ENCODE measurements at regions not wholly inside any gene's neighbourhood (a gene's known extent, or its start where the extent isn't known, plus 50 kb on each side); places are given as distances from the start of the nearest gene placed in this dataset.

DNA sequence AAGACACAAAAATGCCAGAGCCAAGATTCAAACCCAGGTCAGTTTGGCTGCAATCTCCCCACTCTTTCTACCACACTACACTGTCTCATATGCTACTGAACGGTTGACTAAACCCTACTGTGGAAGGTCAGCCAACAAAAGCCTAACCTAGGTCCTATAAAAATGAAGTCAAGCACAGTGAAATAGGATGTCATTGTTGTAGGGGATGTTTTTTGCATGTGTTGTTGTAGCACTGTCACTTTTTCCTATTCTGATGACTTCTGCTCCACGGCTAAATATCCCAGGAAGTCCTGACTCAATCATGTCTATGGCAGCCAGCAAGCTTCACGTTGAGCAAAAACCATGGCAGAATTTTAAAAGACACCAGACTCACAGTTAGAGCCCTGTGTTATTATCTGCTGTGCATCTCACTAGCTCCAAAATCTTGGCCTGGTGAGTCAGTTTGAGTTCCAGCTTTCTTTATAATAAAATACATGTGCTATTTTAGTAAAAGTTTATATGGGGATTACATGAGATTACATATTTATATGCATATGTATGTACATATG, 322.1 kb upstream of the NT5E start:
- DNase-seq (ENCODE audit: low read depth): no peak

DNA sequence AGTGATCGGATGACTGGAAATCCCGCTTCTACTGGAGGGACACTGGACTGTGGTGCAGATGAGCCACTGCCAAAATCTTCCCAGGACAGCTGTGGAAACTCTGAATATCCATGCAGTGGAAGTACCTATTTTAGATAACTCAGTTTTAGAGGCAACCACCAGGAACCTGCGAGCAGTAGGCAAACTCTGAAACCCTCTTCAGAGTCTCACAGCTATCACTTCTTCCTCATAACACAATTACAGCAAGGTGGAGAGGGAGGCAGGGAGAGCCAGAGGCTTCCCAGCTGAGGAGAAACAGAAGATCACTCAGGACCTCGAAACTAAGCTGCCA, 322.8 kb upstream of the NT5E start:
- DNase-seq (ENCODE audit: low read depth): no peak

DNA sequence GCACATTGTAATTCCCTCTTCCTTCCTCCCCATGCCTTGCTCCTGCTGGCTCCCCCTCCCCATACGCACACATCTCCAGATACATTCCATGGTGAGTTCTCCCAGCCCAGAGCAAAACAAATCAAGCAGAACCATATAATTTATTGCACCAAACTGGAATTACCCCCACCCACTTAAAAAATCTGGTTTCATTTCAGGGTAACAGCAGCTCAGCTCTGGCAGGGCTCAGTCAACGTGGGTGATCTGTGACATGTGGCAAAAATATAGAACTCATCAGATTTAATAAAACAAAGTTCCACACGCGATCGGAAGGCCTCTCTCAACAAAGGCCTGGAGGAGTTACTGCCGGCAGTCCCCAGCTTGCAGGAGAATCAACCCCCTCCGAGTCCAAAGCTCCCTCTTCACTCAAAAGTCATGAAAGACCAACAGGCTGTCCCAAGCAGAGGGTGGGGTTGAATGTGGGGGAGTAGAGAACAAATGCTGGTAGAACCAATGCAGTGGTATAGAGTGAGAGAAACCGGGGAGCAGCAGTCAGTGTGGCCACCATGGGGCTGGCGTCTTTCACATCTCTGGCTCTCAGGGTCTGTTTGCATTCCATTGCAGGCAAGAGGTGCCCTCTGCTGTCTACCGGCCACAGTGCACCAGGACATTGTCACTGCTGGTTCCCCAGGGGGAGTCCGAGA, 323.3 kb upstream of the NT5E start:
- peak; percentile 41 for DNase-seq (ENCODE audit: low read depth)

DNA sequence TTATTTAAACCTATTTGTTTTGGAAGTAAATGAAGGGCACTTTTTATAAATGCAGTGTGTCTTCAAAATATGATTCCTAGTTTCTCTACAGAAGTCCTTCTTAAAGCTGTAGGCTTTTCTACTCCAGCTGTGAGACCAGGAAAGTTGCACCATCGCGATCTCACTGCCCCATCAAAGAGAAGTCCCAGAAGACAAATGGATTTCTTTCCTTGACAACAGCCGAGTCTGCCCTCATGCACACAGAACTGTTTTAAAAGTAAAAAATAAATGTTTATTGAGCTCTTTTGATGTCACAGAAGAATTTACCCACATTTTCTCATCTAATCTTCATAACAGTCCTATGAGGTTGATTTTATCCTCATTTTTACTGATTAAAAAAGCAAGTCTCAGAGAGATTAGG, 324.4 kb upstream of the NT5E start:
- DNase-seq (ENCODE audit: low read depth): no peak

DNA sequence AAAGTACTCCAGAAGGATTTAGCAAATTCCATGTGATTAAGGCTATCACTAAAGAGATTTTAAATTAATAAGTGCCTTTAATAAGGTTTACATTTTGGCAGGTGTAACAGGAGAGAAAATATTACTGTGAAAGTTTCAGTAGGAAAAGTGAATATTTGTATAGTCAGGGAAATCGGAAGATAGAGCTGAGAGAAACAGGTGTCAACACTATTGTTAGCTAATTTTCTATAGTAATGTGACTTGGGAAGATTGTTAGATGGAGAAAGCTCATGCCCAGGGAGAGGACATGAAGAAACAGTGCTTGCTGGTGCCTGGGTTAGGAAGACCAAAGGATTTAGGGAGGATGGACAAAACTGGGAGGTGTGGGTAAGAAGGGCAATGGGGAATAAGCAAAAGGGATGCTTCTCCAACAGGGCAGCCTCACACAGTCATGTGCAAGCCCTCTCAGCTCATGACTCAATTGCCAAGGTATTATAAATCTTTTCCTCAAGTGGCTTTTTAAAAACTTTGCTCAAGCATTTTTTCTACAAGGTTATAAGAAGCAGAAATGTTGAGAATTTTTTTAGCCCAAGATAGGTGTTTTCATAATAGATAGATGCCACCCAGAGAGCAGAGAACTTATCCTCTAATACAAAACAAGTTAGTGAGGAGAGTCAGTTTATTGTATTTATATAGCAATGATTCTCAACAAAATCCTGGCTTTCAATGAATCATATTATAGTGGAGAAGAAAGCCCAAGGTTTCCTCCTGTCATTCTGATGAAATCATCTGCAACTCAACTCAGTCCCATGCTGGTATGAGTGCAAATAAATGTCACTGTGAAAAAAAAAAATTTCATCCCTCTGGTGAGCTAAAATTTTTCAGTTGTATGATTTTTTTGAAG, 325.2 kb upstream of the NT5E start:
- no peak for DNase-seq (ENCODE audit: low read depth)

DNA sequence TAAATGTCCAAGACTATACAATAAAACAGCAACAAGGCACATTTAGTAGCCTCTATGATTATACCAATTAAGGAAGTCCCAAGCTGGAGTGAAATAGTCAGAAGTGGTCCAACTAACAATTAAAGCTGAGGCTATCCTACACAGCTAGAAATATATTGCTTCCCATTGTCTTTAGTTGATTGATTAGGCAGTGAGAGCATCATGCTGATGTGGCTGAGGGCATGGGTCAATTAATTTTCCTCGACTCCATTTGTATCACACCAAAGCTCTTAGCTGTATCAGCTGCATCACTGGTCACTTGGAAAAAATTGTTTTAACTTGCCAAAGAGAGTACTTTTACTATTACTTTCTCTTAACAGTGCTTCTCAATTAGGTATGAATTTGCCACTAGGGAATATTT, 328.7 kb upstream of the NT5E start:
- no peak for DNase-seq (ENCODE audit: low read depth)

DNA sequence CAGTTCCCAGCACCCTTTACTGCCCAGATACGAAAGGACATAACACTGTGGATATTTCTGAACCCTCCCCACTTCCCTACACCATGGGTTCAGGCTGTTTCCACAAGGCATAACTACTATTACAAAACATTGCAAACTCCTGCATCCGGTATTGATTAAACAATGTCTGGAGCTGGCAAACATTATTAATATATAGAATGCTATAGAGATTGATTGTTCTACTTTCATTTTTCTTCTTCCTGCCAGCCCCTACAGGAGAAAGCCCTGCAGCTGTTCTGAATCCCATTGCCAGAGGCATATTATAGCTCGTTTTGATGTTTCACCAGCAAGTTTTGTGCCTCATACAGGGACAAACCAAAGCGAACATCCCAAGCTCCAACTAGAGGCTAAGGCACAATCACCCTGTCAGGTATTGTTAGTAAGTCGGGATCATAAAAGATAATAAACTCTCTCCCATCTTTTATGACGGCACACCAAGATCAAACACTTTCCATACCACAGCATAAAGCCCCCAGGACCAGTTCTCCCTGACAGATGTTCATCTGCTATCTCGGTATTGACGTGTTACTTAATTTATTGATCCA, 331.1 kb upstream of the NT5E start:
- no peak for DNase-seq (ENCODE audit: low read depth)

DNA sequence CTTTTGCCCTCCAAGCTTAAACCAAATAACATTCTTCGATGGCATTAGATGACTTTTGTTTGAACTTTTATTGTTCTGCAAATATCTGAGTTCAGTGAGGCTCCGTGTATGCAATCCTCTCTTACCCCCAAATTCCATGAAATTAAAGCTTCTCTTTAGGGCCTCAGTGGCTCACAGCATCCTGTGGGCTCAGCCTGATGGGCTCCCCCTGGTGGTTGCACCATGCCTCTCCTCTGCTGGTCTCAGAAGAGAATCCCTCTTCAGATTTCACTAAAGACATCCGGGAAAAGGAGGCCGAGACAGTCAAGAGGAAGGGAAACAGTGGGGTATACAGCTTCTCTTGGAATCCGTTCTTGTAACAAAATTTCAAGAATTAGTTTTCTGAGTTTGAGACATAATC, 331.6 kb upstream of the NT5E start:
- DNase-seq (ENCODE audit: low read depth): no peak

DNA sequence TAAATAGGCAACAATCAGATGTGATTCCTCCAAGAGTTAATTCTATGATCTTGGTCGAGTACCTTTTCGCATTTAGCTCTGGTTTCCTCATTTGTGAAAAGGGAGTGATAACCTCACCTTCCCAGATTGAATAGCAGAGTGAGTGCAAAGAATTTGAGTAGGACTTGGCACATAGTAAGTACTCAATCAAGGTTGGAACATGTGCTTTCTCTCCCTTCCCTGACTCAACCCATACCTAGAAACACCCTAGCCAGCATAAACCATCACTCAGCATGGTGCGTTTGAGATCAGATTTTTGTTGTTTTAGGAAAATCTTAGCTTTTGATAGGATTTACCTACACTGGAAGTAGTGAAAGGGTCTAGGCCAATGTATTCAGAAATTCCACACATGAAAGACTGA, 333.4 kb upstream of the NT5E start:
- DNase-seq (ENCODE audit: low read depth): no peak

DNA sequence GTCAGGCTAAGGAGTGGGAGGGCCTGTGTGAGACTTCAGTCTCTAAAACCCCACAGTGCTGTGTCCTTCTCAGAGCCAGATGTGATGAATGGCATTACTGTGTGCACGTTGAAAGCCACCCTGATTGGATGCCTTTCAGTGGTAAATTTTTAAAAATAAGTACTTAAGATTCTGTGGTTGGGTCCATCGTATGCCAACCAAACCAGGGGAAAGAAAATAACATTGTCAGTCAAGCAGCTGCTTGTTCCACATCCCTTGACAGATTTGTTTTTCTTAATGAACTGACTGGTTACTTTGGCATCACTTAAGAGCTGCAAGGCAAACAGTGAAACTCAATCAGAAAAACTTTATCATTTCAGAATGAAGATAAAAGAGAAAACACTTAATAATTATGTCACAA, 334.0 kb upstream of the NT5E start:
- no peak for DNase-seq (ENCODE audit: low read depth)

DNA sequence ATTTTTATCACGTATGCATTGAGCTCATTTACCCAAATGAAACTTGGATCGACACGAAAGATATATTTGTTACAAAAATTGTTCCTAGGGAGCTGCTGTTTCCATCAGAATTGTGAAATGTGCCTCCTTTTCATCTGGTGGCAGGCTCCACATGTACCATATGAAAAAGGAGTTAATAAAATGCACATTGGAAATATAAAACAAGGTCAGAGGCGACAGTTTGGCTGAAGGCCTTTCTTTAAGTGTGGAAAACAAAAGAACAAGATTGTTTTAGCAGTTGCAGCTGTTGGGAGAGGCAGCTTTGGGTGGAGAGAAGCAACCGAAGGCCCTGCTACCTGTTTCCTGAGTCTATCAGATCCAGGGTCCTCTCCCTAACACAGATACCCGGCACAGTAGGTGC, 334.5 kb upstream of the NT5E start:
- DNase-seq (ENCODE audit: low read depth): no peak

DNA sequence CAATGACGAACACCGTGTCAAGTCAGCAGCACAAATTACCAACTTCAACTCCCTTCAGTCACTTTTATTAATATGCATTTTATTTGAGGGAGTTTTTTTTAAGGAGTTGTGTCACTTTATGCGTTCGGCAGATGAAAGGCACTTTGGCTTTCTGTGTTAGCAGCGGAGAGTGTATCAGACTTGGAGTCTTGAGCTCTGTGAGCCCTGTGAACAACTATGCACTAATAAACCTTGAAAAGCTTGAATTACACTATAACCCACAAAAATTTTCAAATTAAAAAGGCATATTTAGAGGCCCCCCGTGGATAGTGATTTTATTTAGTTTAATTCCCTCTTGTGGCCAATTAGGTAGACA, 335.3 kb upstream of the NT5E start:
- no peak for DNase-seq (ENCODE audit: low read depth)

DNA sequence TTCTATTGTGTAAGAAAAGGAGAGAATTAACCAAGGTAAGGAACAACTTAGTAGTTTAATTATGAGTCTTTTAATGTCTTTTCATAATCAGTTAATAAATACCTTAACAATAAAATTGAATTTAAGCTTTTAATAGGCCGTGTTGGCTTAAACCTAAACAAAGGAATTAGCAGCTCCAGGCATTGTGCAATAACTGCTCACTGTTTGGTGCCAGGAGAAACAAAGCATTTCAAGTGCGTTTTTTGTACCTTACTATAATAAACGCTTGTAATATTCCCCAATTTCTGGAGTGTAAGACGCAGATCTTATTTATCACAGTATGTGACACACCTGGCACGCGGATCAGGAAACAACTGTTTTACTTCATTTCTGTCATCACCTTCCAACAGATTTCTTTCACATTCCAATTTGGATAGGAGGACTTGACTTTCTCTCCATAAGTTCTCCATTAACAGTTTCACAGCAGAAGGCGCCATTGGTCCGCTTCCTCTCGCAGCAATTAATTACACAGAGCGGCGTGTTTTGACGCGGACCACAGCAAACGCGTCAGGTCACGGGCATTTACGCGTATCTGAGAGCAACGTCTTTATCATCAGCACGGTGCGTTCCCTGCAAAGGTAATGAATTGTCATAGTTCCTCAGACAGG, 335.8 kb upstream of the NT5E start:
- no peak for DNase-seq (ENCODE audit: low read depth)

DNA sequence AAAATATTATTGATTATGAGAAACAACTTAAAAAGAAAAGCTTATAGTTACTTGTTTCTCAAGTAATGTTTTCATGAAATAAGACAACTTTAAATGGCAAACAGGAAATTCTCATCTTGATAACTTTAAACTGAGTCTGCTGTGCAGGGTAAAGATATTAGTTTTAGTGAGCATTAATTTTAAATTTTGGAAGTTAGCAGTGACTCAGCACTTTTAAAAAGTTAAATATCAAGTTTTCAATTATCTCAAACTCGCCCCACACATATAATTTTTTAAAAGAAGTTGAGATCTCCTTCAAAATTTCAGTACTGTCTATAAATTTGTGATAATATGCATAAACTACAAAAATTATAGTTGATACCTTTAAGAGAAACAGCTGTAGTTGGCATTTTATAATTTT, 337.3 kb upstream of the NT5E start:
- DNase-seq (ENCODE audit: low read depth): no peak

DNA sequence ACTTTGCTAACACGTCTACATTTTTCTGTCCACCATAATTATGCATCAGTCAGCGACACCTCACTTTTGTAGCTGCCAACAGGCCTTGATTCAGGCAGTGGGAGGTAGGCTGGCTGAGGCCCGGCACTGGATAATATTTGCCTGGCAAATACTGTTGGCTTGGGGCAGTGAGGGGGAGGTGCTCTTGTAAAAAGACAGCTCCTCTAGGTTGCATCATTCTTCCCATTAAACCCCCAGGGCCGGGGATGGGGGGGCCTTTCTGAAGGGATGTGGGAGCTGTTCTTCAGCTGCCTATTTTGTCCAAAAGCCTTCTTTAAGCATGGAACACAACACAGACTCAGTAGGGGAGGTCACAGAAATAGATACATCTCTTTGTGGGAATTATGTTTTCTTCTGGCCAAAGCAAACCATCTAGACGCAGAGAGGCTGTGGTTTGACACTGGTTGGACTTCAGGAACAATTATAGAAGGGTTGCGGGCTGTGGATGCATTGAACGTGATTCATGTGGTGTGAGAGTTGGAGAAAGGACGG, 338.3 kb upstream of the NT5E start:
- no peak for DNase-seq (ENCODE audit: low read depth)

DNA sequence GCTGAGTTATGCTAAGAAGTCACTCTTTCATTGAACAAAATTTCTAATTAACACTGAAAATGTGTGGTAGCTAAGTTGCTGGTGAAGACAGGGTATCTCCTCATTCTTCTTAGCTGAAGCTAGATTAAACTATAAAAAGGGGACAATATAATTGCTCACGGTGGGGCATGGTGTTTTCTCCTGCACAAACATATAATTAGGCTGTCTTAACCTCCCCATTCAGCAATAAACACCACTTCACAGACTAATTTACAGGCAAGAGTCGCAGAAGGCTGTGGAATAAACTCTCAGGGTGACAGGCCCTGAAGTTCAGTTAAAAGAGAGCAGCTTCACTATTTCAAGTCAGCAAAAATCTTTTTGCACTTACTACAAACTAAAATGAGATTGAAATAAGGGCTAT, 338.9 kb upstream of the NT5E start:
- no peak for DNase-seq (ENCODE audit: low read depth)

DNA sequence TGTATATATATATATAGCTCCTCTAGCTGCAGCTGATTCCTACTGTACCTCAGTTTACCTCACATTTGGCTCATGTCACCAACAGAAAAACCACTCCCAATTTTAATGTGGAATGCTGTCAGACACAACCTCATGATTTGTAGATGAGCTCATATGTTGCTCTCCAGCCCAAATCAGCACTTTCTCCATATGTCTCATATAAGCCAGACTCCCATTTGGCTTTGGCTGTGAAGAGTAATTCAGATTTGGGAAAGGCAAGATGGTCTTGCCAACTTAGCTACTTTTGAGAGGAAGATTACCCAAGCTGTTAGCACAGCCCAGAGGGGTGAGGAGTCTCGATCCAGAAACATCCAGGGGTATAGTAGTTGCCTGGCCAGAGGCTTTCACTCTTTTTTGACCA, 342.2 kb upstream of the NT5E start:
- no peak for DNase-seq (ENCODE audit: low read depth)

DNA sequence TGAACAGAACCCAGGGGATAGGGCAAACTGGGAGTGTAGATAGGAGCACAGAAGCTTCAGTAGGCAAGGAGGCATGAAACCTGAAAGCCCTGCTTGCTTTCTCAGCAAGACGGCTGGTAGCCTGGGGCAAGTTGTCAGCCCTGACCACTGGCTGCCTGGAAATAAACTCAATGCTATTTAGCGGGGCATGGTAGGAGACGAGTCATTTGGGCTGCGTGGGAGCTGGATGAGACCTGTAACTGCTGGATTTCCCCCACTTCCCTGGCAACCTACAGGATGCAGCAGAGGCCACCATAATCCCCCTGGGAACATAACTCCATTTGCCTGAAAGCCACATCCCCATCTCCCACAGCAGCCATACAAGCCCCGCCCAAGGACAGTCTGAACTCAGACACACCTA, 332.6 kb upstream of the TBX18 start:
- no peak for DNase-seq (ENCODE audit: low read depth)

DNA sequence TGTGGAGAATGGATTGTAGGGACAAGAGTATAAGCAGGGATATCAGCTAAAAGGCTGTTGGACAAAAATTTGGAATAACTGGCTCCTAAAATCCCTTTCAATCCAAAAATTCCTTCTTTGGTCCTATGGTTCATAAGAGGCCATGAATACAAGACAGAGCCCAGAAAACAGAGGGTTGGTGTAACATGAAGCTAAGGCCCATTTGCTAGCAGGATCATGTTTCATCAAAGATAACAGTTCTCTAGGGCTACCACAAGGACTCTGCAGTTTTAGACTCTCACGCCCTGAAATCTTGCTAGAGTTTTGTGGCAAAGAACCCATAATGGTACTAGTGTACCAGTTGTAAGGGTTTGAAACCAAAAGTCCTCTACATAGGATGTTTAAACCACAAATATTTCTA, 327.8 kb upstream of the TBX18 start:
- DNase-seq (ENCODE audit: low read depth): no peak

DNA sequence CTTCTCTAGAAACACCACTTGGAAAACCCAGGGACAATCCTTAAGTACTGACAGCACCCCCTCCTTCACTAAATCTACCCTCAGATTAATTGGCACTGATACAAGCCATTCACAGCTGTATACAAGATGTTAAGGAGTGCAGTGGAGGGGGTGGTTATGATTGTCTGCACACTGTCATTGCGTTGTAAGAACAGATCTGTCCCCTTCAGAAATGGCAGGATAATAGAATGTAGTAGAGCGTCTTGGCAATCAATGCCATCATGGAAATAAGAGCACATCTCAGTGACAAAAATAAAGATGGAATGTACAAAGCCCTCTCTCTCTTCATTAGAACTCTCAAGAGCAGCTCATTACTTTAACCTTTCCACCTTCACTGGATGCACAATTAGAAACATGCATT, 324.9 kb upstream of the TBX18 start:
- no peak for DNase-seq (ENCODE audit: low read depth)

DNA sequence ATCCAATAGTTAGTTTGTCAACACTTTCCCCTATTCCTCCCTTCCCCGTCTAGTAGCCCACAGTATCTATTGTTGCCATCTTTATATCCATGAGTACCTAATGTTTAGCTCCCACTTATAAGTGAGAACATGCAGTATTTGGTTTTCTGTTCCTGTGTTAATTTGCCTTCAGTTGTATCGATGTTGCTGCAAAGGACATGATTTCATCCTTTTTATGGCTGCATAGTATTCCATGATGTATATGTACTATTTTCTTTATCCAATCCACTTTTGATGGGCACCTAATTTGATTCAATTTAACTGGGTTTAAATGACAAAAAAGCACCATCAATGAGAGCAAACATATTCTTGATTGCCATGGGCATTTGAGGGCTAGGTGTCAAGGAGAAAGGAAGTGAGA, 321.5 kb upstream of the TBX18 start:
- no peak for DNase-seq (ENCODE audit: low read depth)

DNA sequence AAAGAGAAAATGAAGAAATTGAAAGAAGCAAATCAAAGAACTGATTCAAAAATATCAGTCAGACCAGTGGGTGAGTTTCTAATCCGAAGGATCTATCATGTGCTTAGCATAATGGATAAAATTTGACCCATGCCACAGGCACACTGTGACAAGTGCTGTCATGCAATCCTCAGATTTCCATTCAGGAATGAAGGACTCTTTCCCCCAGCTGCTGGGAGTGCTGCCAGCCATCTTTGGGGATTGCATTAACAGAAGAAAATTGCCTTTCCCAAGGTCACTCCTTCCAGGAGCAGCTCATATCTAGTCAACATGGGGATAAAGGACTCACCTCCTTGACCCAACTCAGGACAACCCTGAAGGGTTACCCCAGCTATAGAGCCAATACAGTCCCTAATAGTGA, 316.7 kb upstream of the TBX18 start:
- DNase-seq (ENCODE audit: low read depth): no peak

DNA sequence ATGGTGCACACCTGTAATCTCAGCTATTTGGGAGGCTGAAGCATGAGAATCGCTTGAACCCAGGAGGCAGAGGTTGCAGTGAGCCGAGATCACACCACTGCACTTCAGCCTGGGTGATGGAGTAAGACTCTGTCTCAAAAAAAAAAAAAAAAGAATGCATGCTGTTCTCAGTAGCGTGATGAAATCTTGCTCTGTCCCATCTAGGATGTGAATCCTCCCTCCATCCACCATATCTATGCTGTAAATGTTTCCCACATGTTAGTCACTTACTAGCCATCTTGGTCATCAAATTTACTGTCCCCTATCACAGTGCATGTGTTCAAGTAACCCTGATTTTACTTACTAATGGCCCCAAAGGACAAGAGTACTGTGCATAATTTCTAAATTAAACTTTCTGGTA, 315.4 kb upstream of the TBX18 start:
- DNase-seq (ENCODE audit: low read depth): peak; percentile 55

Data from amniotic epithelial cell (primary cell).